Occipital lobe (tissue), 1 donor: ENCODE measurements at regions not wholly inside any gene's neighbourhood (a gene's known extent, or its start where the extent isn't known, plus 50 kb on each side); places are given as distances from the start of the nearest gene placed in this dataset.

Source experiments
- DNase-seq: peaks from one replicate; lab custom pipeline; 2025; lab: John Stamatoyannopoulos, UW

DNA sequence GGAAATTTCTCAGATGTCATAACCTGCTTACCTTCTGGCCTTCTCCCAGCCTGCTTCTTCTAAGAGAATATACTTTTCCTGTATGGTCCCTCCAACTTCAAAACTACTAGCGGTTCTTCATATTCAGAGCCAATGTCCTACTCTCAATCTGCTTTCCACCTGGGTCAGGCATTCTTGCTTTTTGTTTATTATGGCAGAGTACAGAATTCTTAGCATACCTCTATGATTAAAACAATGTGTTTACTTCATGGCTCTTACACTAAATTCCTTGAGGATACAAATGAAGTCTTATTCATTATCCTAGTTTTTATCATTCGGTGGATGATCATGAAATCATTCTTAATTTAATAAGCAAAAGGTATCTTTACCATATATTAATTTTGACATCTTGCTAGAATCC, 484.2 kb upstream of the SLITRK1 start:
- DNase-seq, result no peak

DNA sequence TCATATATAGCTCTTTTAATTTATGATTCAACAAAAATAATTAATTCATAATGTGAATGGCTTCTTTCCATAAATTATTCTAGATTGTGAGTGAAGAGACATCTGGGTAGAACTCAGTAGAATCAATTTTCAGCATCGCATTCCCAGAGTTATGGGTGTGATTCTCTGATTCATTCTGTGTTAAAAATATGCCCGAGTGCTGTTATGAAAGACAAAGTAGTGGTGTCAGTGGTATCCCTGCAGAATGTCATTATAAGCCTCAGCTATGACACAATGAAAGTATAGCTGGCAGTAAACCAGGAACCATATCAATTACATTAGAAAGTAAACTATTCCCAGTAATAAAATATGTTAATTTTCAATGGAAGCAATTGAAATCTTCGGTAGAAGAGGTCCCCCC, 480.5 kb upstream of the SLITRK1 start:
- no peak for DNase-seq

DNA sequence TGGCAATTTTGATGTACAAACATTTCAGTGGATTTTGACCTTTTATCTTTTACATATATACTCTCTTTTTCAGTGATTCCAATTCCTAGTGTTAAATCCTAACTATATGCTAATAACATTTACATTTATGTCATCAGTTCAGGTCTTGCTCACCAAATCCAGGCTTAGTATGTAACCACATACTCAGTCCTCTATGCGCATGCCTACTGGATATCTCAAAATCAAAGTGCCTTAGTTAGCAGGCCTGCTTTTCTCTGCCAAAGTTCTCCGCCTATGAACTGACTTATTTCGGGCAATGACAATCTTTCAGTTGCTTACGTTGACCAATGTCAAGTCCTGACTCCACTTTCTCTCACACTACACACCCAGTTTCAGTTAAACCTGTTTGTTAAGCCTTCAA, 478.5 kb upstream of the SLITRK1 start:
- DNase-seq, result no peak

DNA sequence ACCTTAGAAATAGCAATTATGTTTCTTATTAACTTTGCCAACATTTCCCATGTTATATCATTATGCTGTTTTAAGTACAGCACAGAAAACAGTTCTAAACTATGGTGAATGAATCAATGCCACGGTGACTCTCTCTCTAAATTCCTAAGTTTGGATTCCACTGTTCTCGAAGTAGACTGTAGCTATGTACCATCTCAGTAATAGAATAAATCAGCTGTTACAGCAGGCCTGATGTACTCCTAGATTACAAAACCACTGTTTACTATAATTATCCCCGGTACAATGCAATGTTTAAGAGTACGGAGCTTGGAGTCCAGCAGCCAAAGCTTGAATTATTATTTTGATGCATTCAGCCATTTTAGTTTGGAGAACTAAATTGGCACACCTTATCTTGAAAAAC, 476.3 kb upstream of the SLITRK1 start:
- DNase-seq, result no peak

DNA sequence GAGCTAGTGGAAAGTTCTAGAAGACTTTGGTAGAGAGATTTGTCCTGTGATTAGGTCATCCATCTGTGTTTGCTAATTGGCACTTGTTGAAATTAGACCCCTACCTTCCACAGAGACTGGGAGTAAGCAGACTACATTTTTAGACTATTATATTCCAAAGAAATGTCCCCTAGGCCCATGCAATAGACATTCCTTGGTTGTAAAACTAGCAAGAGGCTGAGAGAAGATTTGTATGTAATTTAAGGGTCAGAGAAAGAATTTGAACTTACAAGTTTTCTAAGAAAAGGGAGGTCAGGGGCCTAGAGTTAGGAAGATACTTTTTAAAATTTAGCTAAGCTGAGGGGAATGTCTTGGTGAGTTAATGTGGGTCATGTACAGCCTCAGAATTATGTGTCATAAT, 470.7 kb upstream of the SLITRK1 start:
- no peak for DNase-seq

DNA sequence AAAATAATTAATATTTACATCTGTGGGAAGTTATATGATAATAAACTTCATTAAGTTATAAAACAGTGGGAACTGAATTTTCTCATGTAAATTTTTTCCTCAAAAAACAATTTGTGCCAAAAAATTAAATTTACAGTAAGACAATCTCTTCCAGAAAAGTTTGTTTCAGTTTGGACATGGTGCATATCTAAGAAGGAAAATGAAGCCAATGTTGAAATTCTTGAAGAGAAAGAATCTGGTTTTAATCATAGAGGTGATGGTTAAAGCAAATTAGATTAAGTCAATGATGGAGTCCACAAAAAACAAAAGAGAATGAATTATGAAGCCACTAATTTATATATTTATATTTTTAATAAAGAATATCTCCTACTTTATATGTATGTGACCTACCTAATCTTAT, 457.2 kb upstream of the SLITRK1 start:
- DNase-seq, result no peak

DNA sequence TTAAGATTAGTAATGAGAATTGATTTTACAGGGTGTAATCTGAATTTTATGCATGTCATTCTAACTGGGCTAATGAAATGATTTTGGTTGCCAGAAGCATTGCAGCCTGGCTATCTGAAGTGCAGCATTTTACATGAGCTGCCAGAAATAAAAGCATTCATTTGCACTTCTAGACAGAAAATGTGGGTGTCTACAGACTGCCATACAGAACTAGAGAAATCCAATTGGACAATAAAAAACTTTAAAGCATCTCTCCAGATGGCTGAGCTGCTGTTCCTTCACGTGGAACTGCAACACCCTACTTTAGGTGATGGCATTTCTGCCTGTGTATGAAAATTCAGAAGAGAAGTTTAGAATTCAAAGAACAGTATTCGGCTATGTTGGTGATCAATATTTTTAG, 450.1 kb upstream of the SLITRK1 start:
- DNase-seq, result peak; percentile 2

DNA sequence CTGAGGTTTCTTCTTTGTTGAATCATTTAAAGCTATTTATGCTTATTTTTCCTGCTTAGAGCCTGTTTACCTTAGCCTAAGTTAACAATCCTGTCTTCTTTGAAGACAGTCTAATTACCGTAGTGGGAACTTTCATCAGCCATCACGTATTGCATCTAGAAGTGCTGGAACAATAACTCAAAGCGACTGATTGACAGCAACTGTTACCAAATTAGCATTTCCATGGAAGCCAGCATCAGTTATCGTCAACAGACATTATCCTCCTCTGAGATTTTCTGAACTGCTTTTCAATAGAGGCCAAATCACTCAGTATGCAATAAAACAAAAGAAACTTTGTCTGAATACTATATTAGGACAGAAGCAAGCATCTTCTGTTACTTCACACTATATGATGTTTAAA, 433.3 kb upstream of the SLITRK1 start:
- no peak for DNase-seq

DNA sequence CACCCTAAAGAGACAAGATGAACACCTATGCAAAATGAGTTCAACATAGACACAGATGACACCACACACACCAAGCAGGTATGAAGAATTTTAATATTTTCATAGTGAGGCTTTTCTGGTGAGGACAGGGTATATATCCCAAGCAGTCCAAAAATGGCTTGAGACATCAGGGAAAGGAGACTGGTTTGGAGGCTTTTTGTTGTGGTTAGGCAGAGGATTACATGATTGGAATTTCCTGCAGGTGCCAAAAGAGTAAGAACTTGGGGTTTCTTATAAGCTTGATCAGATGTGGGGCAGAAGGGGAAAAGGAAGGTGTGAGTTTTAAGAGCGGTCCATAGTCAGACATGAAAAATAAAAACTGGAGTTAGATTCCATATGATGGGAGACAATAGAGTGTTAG, 420.8 kb upstream of the SLITRK1 start:
- DNase-seq, result no peak

DNA sequence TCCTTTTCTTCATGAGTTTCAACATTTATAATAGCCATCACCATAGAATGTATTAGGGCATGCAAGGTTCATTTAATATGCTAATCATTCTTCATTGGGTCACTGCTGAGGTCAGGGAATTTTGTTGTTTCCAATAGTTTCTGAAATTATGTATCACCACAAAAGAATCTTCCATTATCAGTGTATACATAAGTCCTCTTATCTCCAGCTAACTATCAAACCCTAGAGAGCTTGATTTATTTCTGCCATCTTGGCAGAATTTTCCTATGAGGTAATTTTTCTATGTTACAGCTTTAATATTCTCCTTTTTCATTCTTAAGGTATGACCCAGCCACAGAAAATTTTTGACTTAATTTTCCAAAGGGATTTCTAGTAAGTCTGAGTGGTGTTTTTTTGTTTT, 415.0 kb upstream of the SLITRK1 start:
- no peak for DNase-seq

DNA sequence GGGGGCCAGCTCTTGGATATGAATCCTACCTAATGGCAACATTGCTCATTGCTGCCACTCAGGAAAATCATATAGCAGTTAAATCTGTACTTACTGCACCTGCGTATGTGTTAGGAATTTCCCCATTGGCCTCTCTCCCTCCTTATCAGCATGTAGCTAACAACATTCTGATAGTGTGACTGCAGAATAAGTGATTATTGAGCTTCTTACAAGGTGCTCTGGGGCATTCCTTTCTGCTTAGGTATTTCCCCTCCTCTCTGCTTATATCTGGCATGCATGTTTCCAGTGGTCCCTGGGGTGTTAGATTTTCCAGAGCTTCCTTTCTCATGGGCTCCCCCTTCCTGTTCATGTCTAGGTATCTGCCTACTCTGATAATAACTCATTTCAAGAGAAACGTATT, 414.1 kb upstream of the SLITRK1 start:
- DNase-seq, result no peak

DNA sequence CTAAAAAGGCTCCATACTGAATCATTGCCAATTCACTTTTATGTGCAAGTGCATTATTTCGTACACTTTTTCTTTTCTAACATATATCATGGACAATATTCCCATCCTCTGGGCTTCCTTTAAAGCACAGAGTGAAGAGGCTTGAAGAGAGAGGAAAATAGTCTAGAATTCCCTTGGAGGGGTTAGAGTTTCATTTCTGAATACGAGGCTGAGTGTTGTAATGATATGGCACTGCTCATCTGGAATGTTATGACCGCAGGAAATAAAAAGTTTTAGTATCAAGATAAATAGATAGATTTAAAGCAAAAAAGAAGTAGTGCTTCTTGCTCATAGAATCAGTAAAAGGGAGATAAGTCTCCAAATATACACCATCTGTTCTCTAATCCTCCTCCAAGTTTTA, 412.3 kb upstream of the SLITRK1 start:
- DNase-seq, result no peak

DNA sequence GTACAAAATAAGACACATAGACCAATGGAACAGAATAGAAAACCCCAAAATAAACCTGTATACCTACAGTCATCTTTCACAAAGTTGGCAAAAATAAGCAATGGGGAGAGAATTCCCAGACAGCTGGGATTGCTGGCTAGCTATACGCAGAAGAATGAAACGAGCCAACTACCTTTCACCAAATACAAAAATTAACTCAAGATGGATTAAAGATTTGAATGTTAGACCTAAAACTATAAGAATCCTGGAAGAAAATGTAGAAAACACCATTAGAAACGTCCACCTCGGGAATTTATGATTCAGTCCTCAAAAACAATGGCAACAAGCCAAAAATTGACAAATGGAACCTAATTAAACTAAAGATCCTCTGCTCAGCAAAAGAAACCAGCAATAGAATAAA, 408.1 kb upstream of the SLITRK1 start:
- DNase-seq, result no peak

DNA sequence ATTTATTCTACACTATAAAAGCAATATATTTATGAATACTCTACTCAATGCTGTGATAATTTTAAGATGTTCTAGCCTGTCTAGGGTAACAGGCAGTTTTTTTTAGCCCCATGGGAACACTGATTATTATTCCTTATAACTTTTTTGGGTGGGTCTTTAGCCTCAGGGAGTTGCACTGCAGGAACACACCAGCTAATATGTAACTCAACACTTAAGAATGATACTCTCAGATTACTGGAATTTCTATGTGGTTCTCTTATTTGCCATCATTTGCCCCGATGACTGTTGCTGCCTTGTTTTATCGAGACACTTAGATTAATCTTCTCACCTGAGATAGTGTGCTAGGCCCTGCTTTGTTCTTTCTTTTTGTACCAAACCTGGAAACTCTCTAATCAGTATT, 396.9 kb upstream of the SLITRK1 start:
- no peak for DNase-seq

DNA sequence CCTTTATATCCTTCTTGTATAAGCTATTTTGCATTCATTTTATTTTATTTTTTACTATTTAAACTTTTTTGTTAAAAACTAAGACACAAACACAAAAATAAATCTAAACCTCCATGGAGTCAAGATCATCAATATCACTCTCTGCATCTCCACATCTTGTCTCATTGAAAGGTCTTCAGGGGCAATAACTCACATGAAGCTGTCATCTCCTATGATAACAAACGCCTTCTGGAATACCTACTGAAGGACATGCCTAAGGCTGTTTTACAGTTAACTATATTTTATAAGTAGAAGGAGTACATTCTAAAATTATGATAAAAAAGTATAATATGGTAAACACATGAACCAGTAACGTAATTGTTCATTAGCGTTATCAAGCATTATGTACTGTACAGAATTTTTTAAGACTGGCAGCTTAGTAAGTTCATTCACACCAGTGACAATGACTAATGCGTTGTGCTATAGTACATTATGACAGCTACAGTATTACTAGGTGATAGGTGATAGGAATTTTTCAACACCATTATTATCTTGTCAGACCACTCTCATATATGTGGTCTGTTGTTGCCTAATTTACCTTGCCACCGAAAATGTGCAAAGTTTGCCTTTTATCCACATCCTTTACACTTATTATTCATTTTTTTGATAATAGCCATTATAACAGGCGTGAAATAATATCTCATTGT, 390.7 kb upstream of the SLITRK1 start:
- no peak for DNase-seq

DNA sequence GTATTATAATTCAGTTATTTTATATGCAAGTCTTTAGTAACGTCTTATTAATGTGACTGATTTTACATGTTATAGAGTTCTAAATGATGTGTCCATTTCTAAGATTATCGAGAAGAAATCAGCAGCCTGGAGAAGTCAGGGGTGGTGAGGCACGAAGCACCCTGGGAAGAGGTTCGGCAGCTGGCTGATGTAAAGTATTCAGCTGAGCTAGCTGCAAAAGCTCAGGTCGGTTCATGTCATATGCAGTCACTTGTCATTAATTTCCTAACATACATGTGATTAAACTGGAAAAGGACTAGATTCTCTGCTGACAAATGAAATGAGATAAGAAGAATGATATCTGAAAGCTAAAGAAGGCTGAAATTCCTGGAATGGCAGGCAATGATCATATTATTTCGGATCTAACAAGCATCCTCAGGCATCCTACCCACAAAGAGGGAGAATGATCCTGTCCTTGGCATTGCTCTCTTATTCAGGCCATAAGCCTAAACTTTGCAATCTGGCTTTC, 383.0 kb upstream of the SLITRK1 start:
- no peak for DNase-seq

DNA sequence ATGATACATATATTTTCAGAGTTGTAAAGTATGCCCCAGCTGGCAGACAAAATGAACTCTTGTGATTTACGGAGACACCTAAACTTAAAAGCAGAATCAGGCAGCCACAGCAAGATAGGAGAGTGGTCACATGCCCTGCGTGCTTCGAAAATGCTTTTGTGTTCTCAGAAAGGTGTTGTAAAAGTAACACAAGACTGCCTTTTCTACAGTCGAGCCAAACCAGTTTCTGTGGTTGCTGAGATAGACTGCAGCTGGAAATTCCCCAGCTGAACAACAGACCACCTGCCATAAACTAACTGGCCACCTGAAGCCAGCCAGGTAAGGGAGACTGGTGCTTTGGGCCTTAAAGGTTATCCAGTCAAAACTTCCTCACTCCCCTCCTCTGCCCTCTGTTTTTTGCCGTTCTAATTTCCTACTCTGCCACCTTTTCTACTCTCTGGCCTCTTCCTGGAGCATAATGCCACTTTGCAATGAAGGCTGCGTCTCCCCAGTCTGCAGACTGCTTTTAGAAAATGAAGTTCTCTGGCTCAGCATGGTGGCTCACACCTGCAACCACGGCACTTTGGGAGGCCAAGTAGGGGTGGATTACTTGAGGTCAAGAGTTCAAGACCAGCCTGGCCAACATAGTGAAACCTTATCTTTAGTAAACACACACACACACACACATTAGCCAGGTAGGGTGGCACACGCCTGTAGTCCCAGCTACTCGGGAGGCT, 381.2 kb upstream of the SLITRK1 start:
- DNase-seq, result no peak

DNA sequence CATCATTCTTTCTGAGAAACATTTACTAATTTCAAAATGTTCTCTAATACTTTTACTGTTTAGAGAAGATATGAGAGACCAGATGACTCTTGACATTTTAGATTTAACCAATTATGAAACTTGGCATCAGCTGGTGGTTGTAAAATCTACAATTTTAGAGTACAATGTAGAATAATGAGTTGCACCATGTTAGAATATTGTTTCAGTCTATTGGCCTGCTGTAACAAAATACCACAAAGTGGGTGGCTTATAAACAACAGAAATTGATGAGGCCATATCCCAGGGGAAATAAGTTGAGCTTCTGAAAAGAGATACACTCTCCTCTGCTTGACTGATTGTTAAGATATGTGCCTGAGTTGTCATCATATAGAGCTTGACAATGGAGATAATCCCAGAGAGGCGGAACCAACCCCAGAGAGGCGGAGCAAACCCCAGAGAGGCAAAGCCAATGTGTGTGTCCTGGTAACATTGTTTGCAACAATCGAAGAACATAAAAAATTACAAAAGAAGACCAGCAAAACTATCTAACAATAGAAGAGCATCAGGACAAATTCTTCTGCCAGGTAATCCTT, 373.0 kb upstream of the SLITRK1 start:
- DNase-seq, result no peak

DNA sequence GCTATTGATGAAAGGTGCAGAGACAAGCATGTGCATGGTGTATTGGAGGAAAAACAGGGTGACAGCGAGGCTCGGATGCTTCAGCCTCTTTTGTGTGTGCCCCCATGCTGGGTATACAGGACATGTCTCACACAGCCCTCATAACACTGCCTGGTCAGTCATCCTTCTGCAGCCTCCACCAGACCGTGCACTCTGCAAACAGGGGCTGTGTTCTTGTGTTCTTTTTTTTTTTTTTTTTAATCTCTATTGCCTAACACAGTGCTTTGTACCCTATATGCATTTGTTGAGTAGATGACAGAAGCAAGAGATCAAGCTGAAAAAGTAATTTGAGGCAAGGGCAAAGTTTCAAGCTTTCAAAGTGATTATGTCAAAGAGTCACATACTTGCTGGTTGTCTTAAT, 367.2 kb upstream of the SLITRK1 start:
- no peak for DNase-seq

DNA sequence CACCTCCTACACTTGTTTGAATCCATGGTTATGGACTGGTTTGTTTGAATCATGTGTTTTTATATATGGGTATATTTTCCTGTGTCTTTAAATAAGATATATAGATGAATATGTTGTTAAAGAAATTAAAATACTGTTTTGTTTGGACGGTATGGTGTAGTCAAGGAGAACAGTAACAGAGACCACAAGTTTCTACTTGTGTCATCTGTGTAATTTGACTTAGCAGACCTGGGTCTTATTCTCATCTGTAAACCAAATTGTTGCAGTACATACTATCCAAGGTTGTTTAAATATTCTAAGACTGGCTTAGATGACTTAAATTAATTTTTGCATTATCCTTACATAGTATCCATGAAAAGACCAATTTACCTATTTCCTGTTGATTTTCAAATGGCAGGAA, 361.1 kb upstream of the SLITRK1 start:
- no peak for DNase-seq

DNA sequence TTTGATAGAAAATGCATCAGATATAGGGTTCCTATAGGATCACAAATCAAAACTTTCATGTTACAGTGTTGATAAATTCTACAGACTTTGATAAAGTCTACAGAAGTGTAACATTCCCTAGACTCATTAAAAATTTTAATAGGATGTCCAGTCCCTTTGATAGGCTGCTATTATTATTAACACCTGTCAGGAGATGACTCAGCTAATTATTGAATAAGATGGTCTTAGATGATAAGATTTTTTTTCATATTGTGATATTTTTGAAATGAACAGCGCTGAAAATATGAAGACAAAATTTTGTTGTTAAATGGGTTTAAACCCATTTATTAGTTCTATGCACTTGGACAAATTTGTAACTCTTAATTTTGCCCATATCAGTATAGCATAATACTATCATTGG, 356.8 kb upstream of the SLITRK1 start:
- no peak for DNase-seq

DNA sequence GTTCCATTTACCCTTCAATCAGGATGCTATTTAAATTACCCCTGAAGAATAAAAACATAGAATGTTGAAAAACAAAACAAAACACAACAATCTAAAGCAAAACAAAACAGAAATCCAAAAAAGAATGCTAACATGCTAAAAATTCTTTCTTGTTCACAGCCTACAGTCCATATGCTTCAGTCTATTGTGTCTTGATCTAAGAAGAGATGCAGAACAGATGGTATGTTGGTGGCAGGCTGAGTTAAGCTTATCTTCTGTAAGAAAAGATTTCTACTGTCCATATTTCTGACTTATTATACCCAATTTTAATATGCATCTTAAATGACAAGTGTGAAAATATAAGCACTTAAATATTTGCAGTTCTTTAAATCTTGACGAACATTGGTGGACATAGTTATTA, 356.1 kb upstream of the SLITRK1 start:
- DNase-seq, result no peak

DNA sequence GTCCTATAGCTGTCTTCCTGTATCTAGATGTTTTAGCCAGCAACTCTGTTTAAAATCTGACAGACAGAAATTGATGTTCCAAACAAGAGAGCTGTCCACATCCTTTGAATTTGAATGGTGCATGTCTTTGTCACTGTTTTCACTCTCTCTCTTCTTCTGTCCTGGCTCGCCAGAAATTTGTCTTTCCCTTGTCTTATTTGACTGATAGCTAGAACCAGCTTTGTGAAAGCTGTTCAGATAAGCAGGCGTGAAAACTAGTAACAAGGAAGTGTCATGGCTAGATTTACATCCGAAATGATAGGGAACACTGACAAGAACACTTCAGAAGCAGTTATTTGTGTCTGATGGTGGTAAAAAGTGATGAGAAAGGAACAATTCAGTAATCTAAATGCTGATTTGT, 354.9 kb upstream of the SLITRK1 start:
- DNase-seq, result no peak
